PC-3 (cell line): ENCODE measurements at regions not wholly inside any gene's neighbourhood (a gene's known extent, or its start where the extent isn't known, plus 50 kb on each side); places are given as distances from the start of the nearest gene placed in this dataset.

Experiments used
- EZH2 ChIP-seq: fragments of 300-600 bp; sonication (generic); IDR thresholded peaks from one replicate; pipeline ENCODE4 v1.6.1; 2017; ENCODE audit warnings: antibody characterized with exemption, mild to moderate bottlenecking, low read length; ENCODE audit not compliant: unreplicated experiment
- EZH2phosphoT487 ChIP-seq: fragments of 300-600 bp; sonication (generic); IDR thresholded peaks from 2 replicates; pipeline ENCODE4 v1.6.1; 2018; ENCODE audit warnings: mild to moderate bottlenecking, antibody characterized with exemption, low read length, borderline replicate concordance
- TF ChIP-seq, protein P1 (sequence below): fragments of 300-600 bp; sonication (generic); conservative IDR thresholded peaks from 2 replicates; pipeline ENCODE4 v1.5.1; 2017; ENCODE audit warnings: antibody characterized with exemption, low read depth, mild to moderate bottlenecking, low read length

- no peak for TF ChIP-seq EZH2phosphoT487
- TF ChIP-seq EZH2: no peak
- TF ChIP-seq, protein P1, sequence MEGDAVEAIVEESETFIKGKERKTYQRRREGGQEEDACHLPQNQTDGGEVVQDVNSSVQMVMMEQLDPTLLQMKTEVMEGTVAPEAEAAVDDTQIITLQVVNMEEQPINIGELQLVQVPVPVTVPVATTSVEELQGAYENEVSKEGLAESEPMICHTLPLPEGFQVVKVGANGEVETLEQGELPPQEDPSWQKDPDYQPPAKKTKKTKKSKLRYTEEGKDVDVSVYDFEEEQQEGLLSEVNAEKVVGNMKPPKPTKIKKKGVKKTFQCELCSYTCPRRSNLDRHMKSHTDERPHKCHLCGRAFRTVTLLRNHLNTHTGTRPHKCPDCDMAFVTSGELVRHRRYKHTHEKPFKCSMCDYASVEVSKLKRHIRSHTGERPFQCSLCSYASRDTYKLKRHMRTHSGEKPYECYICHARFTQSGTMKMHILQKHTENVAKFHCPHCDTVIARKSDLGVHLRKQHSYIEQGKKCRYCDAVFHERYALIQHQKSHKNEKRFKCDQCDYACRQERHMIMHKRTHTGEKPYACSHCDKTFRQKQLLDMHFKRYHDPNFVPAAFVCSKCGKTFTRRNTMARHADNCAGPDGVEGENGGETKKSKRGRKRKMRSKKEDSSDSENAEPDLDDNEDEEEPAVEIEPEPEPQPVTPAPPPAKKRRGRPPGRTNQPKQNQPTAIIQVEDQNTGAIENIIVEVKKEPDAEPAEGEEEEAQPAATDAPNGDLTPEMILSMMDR: no peak
Measured at GRCh38 chr13:29703421-29703820, 107.9 kb upstream of the SLC7A1 start.
